ENCODE measurements at regions not wholly inside any gene's neighbourhood (a gene's known extent, or its start where the extent isn't known, plus 50 kb on each side); places are given as distances from the start of the nearest gene placed in this dataset.

- TF ChIP-seq EP300 (IDR thresholded peaks at IDR 0.05; ENCODE audit: borderline replicate concordance in 1 of 2, low read depth in 2 of 2, low read length in 2 of 2) (no peak), EZH2 (IDR thresholded peaks at IDR 0.05; ENCODE audit: low read depth, low read length, severe bottlenecking) (no peak), CTCF (IDR thresholded peaks at IDR 0.05; ENCODE audit: control extremely low read depth in 1 of 3, insufficient read depth in 1 of 3, low read depth in 1 of 3, low read length in 3 of 3) (no peak), ZNF274 (IDR thresholded peaks at IDR 0.05; ENCODE audit: borderline replicate concordance, extremely low read depth, low read length) (no peak), ATF3 (IDR thresholded peaks at IDR 0.05; ENCODE audit: insufficient read depth, low read depth, low read length) (no peak), SUZ12 (IDR thresholded peaks at IDR 0.05; ENCODE audit: low read length) (no peak), RAD21 (IDR thresholded peaks at IDR 0.05 in 1 of 2, conservative IDR thresholded peaks at IDR 0.05 in 1 of 2; ENCODE audit: low read depth in 2 of 2, low read length in 2 of 2) (no peak), CHD2 (IDR thresholded peaks at IDR 0.05; ENCODE audit: low read length) (no peak), CEBPB (IDR thresholded peaks at IDR 0.05; ENCODE audit: low read depth, low read length) (no peak)
Observed at GRCh38 chr5:8050616-8051175, 181.7 kb downstream of the MTRR start.

All from H1 (cell line).